AG10803 (cell line): ENCODE measurements at regions not wholly inside any gene's neighbourhood (a gene's known extent, or its start where the extent isn't known, plus 50 kb on each side); places are given as distances from the start of the nearest gene placed in this dataset.
A peak's percentile ranks its signal among the peaks of the same experiment; 100 is the strongest.

Experiments used
- DNase-seq: peaks from one replicate; pipeline ENCODE4 v3.0.0; 2010; ENCODE audit warnings: low read depth
- H3K4me3 ChIP-seq: 2 replicates; pipeline ENCODE4 v1.5.1; 2011; ENCODE audit warnings: mild to moderate bottlenecking, low read length, control low read depth
- CTCF ChIP-seq: conservative IDR thresholded peaks from 2 replicates; pipeline ENCODE4 v1.5.1; 2011; ENCODE audit warnings: mild to moderate bottlenecking, low read length, control low read depth, inconsistent platforms

- TF ChIP-seq CTCF, result no peak
- DNase-seq, result no peak
- no peak overlapping the region for H3K4me3 ChIP-seq
Observed at GRCh38 chr21:28431527-28432200, 561.0 kb downstream of the LTN1 start.

GRCh38 chr21:28431022-28431421, 561.7 kb downstream of the LTN1 start:
- H3K4me3 ChIP-seq, result no peak overlapping the region
- TF ChIP-seq CTCF, result no peak
- no peak for DNase-seq

- no peak overlapping the region for H3K4me3 ChIP-seq
- TF ChIP-seq CTCF, result no peak
- no peak for DNase-seq
Observed at GRCh38 chr21:28429161-28429560, 563.5 kb downstream of the LTN1 start.

- peak; percentile 8; the same call in 1 of the 2 replicates for TF ChIP-seq CTCF
- peak; percentile 84 for DNase-seq
- H3K4me3 ChIP-seq, result no peak overlapping the region
Observed at GRCh38 chr21:28427394-28428022, 565.2 kb downstream of the LTN1 start.

- H3K4me3 ChIP-seq, result no peak overlapping the region
- no peak for TF ChIP-seq CTCF
- peak; percentile 92 for DNase-seq
Observed at GRCh38 chr21:28426545-28426944, 566.1 kb downstream of the LTN1 start.

- TF ChIP-seq CTCF, result no peak
- H3K4me3 ChIP-seq, result no peak overlapping the region
- peak; percentile 40 for DNase-seq
Observed at GRCh38 chr21:28423521-28424190, 569.0 kb downstream of the LTN1 start.
